HEK293 (cell line): ENCODE measurements at regions not wholly inside any gene's neighbourhood (a gene's known extent, or its start where the extent isn't known, plus 50 kb on each side); places are given as distances from the start of the nearest gene placed in this dataset.

Source experiments
- CTCF ChIA-PET: fragments of 350-600 bp; formaldehyde crosslinking; extraction: SDS; loops from one replicate; lab custom pipeline; 2021; ENCODE audit warnings: antibody characterized with exemption; lab: Yijun Ruan, JAX
- POLR2A ChIA-PET: fragments of 300-600 bp; formaldehyde crosslinking; extraction: SDS; loops from one replicate; lab custom pipeline; 2020; ENCODE audit warnings: antibody characterized with exemption, inconsistent platforms; lab: Yijun Ruan, JAX
- H3K27ac ChIP-seq: fragments of 200-500 bp; sonication (Bioruptor generic); 2 replicates; pipeline ENCODE4 v1.5.1; 2014; ENCODE audit warnings: low read depth, low read length, control low read depth, inconsistent platforms; ENCODE audit errors: extremely low read depth
- H3K36me3 ChIP-seq, 2 experiments: fragments of 200-500 bp in 1 of 2; sonication (Bioruptor generic) in 1 of 2; 1 replicate in 1 of 2; 2 replicates in 1 of 2; pipeline ENCODE4 v1.5.1; 2014 to 2017; ENCODE audit warnings: inconsistent platforms in 2 of 2, low read length in 2 of 2; ENCODE audit not compliant: control insufficient read depth in 2 of 2, insufficient read depth in 1 of 2
- H3K4me1 ChIP-seq: fragments of 200-500 bp; sonication (Bioruptor generic); 2 replicates; pipeline ENCODE4 v1.5.1; 2014; ENCODE audit warnings: mild to moderate bottlenecking, low read length, inconsistent platforms; ENCODE audit not compliant: control insufficient read depth, insufficient read depth
- H3K4me3 ChIP-seq: 2 replicates; pipeline ENCODE4 v1.5.1; 2011; ENCODE audit warnings: low read depth, mild to moderate bottlenecking, control low read depth, low read length, moderate library complexity
- H3K9me3 ChIP-seq: fragments of 200-500 bp; sonication (Bioruptor generic); 2 replicates; pipeline ENCODE4 v1.5.1; 2014; ENCODE audit warnings: low read depth, low read length, inconsistent platforms; ENCODE audit not compliant: control insufficient read depth, insufficient read depth
- GFI1B ChIP-seq: fragments of 450-650 bp; formaldehyde crosslinking; IDR thresholded peaks from 2 replicates; pipeline ENCODE4 v1.5.1; 2016; ENCODE audit warnings: missing biosample characterization, missing genetic modification characterization
- GLIS2 ChIP-seq: fragments of 450-650 bp; formaldehyde crosslinking; IDR thresholded peaks from 2 replicates; pipeline ENCODE4 v1.5.1; 2016; ENCODE audit warnings: missing biosample characterization, missing genetic modification characterization
- WT1 ChIP-seq: fragments of 450-650 bp; formaldehyde crosslinking; IDR thresholded peaks from 2 replicates; pipeline ENCODE4 v1.5.1; 2016; ENCODE audit warnings: missing biosample characterization, missing genetic modification characterization
- ZBTB48 ChIP-seq: fragments of 450-650 bp; formaldehyde crosslinking; IDR thresholded peaks from 2 replicates; pipeline ENCODE4 v1.5.1; 2016; ENCODE audit warnings: missing biosample characterization, missing genetic modification characterization
- ZBTB7A ChIP-seq: fragments of 450-650 bp; formaldehyde crosslinking; IDR thresholded peaks from 2 replicates; pipeline ENCODE4 v1.5.1; 2016; ENCODE audit warnings: low read depth, missing biosample characterization, missing genetic modification characterization
- ZNF140 ChIP-seq: fragments of 450-650 bp; formaldehyde crosslinking; IDR thresholded peaks from 2 replicates; pipeline ENCODE4 v1.5.1; 2016; ENCODE audit warnings: missing biosample characterization, missing genetic modification characterization
- ZNF239 ChIP-seq: fragments of 450-650 bp; formaldehyde crosslinking; IDR thresholded peaks from 2 replicates; pipeline ENCODE4 v1.5.1; 2016; ENCODE audit warnings: missing biosample characterization, missing genetic modification characterization
- ZNF292 ChIP-seq: fragments of 450-650 bp; formaldehyde crosslinking; IDR thresholded peaks from 2 replicates; pipeline ENCODE4 v1.5.1; 2016; ENCODE audit warnings: low read depth, missing biosample characterization, missing genetic modification characterization, borderline replicate concordance
- ZNF311 ChIP-seq: fragments of 450-650 bp; formaldehyde crosslinking; IDR thresholded peaks from 2 replicates; pipeline ENCODE4 v1.5.1; 2017; ENCODE audit warnings: missing biosample characterization, missing genetic modification characterization, borderline replicate concordance
- ZNF391 ChIP-seq: fragments of 450-650 bp; formaldehyde crosslinking; IDR thresholded peaks from 2 replicates; pipeline ENCODE4 v1.5.1; 2016; ENCODE audit warnings: low read depth, missing biosample characterization, missing genetic modification characterization, borderline replicate concordance
- ZNF473 ChIP-seq: fragments of 450-650 bp; formaldehyde crosslinking; IDR thresholded peaks from 2 replicates; pipeline ENCODE4 v1.5.1; 2017; ENCODE audit warnings: missing biosample characterization, missing genetic modification characterization
- ZNF530 ChIP-seq: fragments of 450-650 bp; formaldehyde crosslinking; IDR thresholded peaks from 2 replicates; pipeline ENCODE4 v1.5.1; 2016; ENCODE audit warnings: low read depth, missing biosample characterization, missing genetic modification characterization
- ZNF561 ChIP-seq: fragments of 450-650 bp; IDR thresholded peaks from 2 replicates; pipeline ENCODE4 v1.5.1; 2018; ENCODE audit warnings: missing biosample characterization, missing genetic modification characterization, borderline replicate concordance
- ZNF654 ChIP-seq: fragments of 450-650 bp; formaldehyde crosslinking; IDR thresholded peaks from 2 replicates; pipeline ENCODE4 v1.5.1; 2016; ENCODE audit warnings: low read depth, missing biosample characterization, missing genetic modification characterization
- ZNF792 ChIP-seq: fragments of 450-650 bp; formaldehyde crosslinking; IDR thresholded peaks from 2 replicates; pipeline ENCODE4 v1.5.1; 2016; ENCODE audit warnings: missing biosample characterization, missing genetic modification characterization
- TF ChIP-seq, protein P1 (sequence below): fragments of 450-650 bp; IDR thresholded peaks from 2 replicates; pipeline ENCODE4 v1.5.1; 2018; ENCODE audit warnings: missing biosample characterization, mild to moderate bottlenecking, missing genetic modification characterization
- TF ChIP-seq, protein P2 (sequence below): fragments of 450-650 bp; formaldehyde crosslinking; optimal IDR thresholded peaks from 2 replicates; pipeline ENCODE3; 2016; ENCODE audit warnings: missing biosample characterization, mild to moderate bottlenecking, missing genetic modification characterization
- TF ChIP-seq, protein P3 (sequence below): fragments of 450-650 bp; formaldehyde crosslinking; IDR thresholded peaks from 2 replicates; pipeline ENCODE4 v1.5.1; 2017; ENCODE audit warnings: missing biosample characterization, missing genetic modification characterization
- TF ChIP-seq, protein P4 (sequence below): fragments of 450-650 bp; formaldehyde crosslinking; IDR thresholded peaks from 2 replicates; pipeline ENCODE4 v1.5.1; 2017; ENCODE audit warnings: missing biosample characterization, missing genetic modification characterization
- TF ChIP-seq, protein P5 (sequence below): fragments of 450-650 bp; formaldehyde crosslinking; IDR thresholded peaks from 2 replicates; pipeline ENCODE4 v1.5.1; 2017; ENCODE audit warnings: missing biosample characterization, missing genetic modification characterization
- TF ChIP-seq, protein P6 (sequence below): fragments of 450-650 bp; formaldehyde crosslinking; IDR thresholded peaks from 2 replicates; pipeline ENCODE4 v1.5.1; 2016; ENCODE audit warnings: missing biosample characterization, missing genetic modification characterization, borderline replicate concordance
- TF ChIP-seq, protein P7 (sequence below): fragments of 450-650 bp; formaldehyde crosslinking; IDR thresholded peaks from 2 replicates; pipeline ENCODE4 v1.5.1; 2016; ENCODE audit warnings: missing biosample characterization, missing genetic modification characterization

DNA sequence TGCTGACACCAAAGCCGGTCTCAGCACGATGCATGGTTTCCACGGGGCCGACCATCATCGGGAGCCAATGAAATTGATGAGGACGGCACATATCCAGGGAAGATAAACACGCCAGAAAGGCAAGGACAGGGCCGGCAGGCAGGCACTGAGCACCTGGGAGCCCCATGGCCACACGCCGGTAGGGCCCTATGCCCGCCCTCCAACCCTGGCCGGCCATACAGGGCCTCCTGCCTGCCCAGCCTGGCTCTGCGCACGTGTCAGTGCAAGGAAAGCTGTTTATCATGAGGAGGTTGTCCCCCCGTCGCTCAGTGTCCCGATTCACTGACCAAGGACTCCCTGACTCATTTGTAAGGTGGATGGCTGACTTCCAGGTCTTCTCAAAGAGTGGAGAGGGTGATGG lies 237.5 kb downstream of the GLI2 start (continued):
- TF ChIP-seq, protein P1, sequence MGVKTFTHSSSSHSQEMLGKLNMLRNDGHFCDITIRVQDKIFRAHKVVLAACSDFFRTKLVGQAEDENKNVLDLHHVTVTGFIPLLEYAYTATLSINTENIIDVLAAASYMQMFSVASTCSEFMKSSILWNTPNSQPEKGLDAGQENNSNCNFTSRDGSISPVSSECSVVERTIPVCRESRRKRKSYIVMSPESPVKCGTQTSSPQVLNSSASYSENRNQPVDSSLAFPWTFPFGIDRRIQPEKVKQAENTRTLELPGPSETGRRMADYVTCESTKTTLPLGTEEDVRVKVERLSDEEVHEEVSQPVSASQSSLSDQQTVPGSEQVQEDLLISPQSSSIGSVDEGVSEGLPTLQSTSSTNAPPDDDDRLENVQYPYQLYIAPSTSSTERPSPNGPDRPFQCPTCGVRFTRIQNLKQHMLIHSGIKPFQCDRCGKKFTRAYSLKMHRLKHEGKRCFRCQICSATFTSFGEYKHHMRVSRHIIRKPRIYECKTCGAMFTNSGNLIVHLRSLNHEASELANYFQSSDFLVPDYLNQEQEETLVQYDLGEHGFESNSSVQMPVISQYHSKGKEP (tag by site-specific recombination) = no peak
- TF ChIP-seq ZNF473 (no peak), ZNF654 (tag by site-specific recombination) (no peak), GLIS2 (tag by site-specific recombination) (no peak), ZBTB48 (no peak), ZNF140 (tag by site-specific recombination) (no peak), ZNF792 (no peak)

DNA sequence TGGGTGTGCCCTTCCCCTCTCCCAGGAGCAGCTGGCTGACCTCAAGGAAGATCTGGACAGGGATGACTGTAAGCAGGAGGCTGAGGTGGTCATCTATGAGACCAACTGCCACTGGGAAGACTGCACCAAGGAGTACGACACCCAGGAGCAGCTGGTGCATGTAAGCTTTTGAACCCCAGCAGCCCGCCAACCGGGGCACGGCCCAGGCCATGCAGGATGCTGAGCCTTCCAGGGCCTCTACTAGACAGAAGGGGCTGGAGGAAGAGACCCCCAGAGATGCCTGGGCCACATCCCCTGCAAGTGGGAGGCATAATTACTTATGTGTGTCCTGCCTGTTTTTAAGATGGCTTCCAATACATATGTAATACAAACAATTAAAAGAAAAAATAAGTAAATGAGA lies 239.3 kb downstream of the GLI2 start:
- H3K4me3 ChIP-seq = no peak overlapping the region
- no peak for TF ChIP-seq ZNF311
- TF ChIP-seq GFI1B (tag by site-specific recombination) = no peak
- TF ChIP-seq ZNF292 = no peak
- no peak for TF ChIP-seq GLIS2 (tag by site-specific recombination)
- TF ChIP-seq, protein P2, sequence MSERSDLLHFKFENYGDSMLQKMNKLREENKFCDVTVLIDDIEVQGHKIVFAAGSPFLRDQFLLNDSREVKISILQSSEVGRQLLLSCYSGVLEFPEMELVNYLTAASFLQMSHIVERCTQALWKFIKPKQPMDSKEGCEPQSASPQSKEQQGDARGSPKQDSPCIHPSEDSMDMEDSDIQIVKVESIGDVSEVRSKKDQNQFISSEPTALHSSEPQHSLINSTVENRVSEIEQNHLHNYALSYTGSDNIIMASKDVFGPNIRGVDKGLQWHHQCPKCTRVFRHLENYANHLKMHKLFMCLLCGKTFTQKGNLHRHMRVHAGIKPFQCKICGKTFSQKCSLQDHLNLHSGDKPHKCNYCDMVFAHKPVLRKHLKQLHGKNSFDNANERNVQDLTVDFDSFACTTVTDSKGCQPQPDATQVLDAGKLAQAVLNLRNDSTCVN (tag by site-specific recombination) = no peak
- TF ChIP-seq, protein P3, sequence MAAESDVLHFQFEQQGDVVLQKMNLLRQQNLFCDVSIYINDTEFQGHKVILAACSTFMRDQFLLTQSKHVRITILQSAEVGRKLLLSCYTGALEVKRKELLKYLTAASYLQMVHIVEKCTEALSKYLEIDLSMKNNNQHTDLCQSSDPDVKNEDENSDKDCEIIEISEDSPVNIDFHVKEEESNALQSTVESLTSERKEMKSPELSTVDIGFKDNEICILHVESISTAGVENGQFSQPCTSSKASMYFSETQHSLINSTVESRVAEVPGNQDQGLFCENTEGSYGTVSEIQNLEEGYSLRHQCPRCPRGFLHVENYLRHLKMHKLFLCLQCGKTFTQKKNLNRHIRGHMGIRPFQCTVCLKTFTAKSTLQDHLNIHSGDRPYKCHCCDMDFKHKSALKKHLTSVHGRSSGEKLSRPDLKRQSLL (tag by site-specific recombination) = no peak
- TF ChIP-seq, protein P4, sequence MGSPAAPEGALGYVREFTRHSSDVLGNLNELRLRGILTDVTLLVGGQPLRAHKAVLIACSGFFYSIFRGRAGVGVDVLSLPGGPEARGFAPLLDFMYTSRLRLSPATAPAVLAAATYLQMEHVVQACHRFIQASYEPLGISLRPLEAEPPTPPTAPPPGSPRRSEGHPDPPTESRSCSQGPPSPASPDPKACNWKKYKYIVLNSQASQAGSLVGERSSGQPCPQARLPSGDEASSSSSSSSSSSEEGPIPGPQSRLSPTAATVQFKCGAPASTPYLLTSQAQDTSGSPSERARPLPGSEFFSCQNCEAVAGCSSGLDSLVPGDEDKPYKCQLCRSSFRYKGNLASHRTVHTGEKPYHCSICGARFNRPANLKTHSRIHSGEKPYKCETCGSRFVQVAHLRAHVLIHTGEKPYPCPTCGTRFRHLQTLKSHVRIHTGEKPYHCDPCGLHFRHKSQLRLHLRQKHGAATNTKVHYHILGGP (tag by site-specific recombination) = no peak
- TF ChIP-seq, protein P5, sequence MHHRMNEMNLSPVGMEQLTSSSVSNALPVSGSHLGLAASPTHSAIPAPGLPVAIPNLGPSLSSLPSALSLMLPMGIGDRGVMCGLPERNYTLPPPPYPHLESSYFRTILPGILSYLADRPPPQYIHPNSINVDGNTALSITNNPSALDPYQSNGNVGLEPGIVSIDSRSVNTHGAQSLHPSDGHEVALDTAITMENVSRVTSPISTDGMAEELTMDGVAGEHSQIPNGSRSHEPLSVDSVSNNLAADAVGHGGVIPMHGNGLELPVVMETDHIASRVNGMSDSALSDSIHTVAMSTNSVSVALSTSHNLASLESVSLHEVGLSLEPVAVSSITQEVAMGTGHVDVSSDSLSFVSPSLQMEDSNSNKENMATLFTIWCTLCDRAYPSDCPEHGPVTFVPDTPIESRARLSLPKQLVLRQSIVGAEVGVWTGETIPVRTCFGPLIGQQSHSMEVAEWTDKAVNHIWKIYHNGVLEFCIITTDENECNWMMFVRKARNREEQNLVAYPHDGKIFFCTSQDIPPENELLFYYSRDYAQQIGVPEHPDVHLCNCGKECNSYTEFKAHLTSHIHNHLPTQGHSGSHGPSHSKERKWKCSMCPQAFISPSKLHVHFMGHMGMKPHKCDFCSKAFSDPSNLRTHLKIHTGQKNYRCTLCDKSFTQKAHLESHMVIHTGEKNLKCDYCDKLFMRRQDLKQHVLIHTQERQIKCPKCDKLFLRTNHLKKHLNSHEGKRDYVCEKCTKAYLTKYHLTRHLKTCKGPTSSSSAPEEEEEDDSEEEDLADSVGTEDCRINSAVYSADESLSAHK (tag by site-specific recombination) = no peak
- TF ChIP-seq ZBTB7A (tag by site-specific recombination) = no peak
- TF ChIP-seq, protein P6, sequence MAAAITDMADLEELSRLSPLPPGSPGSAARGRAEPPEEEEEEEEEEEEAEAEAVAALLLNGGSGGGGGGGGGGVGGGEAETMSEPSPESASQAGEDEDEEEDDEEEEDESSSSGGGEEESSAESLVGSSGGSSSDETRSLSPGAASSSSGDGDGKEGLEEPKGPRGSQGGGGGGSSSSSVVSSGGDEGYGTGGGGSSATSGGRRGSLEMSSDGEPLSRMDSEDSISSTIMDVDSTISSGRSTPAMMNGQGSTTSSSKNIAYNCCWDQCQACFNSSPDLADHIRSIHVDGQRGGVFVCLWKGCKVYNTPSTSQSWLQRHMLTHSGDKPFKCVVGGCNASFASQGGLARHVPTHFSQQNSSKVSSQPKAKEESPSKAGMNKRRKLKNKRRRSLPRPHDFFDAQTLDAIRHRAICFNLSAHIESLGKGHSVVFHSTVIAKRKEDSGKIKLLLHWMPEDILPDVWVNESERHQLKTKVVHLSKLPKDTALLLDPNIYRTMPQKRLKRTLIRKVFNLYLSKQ (tag by site-specific recombination) = no peak
- TF ChIP-seq ZNF530 (tag by site-specific recombination) = no peak
- TF ChIP-seq, protein P7, sequence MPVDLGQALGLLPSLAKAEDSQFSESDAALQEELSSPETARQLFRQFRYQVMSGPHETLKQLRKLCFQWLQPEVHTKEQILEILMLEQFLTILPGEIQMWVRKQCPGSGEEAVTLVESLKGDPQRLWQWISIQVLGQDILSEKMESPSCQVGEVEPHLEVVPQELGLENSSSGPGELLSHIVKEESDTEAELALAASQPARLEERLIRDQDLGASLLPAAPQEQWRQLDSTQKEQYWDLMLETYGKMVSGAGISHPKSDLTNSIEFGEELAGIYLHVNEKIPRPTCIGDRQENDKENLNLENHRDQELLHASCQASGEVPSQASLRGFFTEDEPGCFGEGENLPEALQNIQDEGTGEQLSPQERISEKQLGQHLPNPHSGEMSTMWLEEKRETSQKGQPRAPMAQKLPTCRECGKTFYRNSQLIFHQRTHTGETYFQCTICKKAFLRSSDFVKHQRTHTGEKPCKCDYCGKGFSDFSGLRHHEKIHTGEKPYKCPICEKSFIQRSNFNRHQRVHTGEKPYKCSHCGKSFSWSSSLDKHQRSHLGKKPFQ (tag by site-specific recombination) = no peak
- no peak for TF ChIP-seq WT1 (tag by site-specific recombination)
- no peak for TF ChIP-seq ZNF239
- TF ChIP-seq ZNF391 (tag by site-specific recombination) = no peak
- no peak for TF ChIP-seq ZNF561 (tag by site-specific recombination)
- TF ChIP-seq, all 188 proteins: peak for 0
- Histone ChIP-seq H3K4me1 (no peaks in the 10 kb centered on the region), H3K9me3 (no peaks in the 10 kb centered on the region), H3K27ac (no peak overlapping the region), H3K36me3 (peaks cover 3 to 47% of the 10 kb centered on the region in 2 experiments)
- CTCF ChIA-PET = interaction anchor here (1.3 kb wide), 1 partner anchor 279 kb away, joined by 3 read pairs; no protein-coding TSS in a partner anchor
- POLR2A ChIA-PET = no interaction called here
